Lung (tissue), 11 donors: ENCODE measurements at regions not wholly inside any gene's neighbourhood (a gene's known extent, or its start where the extent isn't known, plus 50 kb on each side); places are given as distances from the start of the nearest gene placed in this dataset.

Experiments used
- ATAC-seq: fragments of 200-7000 bp; cut with Tn5 transposase; one replicate; pipeline ENCODE4 v1.9.1; 2020; ENCODE audit warnings: moderate number of reproducible peaks; ENCODE audit not compliant: insufficient read depth, low FRiP score
- DNase-seq, 3 donors: peaks; one replicate each; pipeline ENCODE4 v3.0.0-alpha.2; 2013 to 2017
- H3K27ac ChIP-seq, 2 donors: one replicate each; pipeline ENCODE4 v1.5.1; 2013; ENCODE audit warnings: mild to moderate bottlenecking in 2 of 2, moderate library complexity in 2 of 2, control low read depth in 1 of 2, inconsistent platforms in 1 of 2, low read depth in 1 of 2, low read length in 1 of 2
- H3K27me3 ChIP-seq, 3 donors: one replicate each; pipeline ENCODE4 v1.5.1; 2013; ENCODE audit warnings: low read length in 2 of 3; ENCODE audit not compliant: control insufficient read depth in 3 of 3, insufficient read depth in 3 of 3
- H3K36me3 ChIP-seq, 4 donors: one replicate each; pipeline ENCODE4 v1.5.1; 2013; ENCODE audit warnings: low read length in 4 of 4, mild to moderate bottlenecking in 1 of 4, moderate library complexity in 1 of 4; ENCODE audit not compliant: control insufficient read depth in 4 of 4, insufficient read depth in 4 of 4
- H3K4me1 ChIP-seq, 5 donors: one replicate each; pipeline ENCODE4 v1.5.1; 2013; ENCODE audit warnings: low read length in 5 of 5, mild to moderate bottlenecking in 2 of 5, moderate library complexity in 1 of 5; ENCODE audit not compliant: control insufficient read depth in 5 of 5, insufficient read depth in 5 of 5
- H3K4me3 ChIP-seq: one replicate; pipeline ENCODE4 v1.5.1; 2013; ENCODE audit warnings: mild to moderate bottlenecking, control low read depth, moderate library complexity
- H3K9ac ChIP-seq, 2 donors: one replicate each; pipeline ENCODE4 v1.5.1; 2013; ENCODE audit warnings: low read length in 2 of 2, control low read depth in 1 of 2; ENCODE audit not compliant: insufficient read depth in 1 of 2
- H3K9me3 ChIP-seq, 4 donors: one replicate each; pipeline ENCODE4 v1.5.1; 2013; ENCODE audit warnings: low read length in 3 of 4, mild to moderate bottlenecking in 1 of 4, moderate library complexity in 1 of 4; ENCODE audit not compliant: control insufficient read depth in 4 of 4, insufficient read depth in 3 of 4
- whole genome bisulfite sequencing, 2 donors: extraction: QIAGEN DNeasy Blood & Tissue Kit; methylation state at CpG; one replicate each; pipeline ENCODE4 v1.1.7; 2013; 5-methylcytosine and 5-hydroxymethylcytosine counted together
- TF ChIP-seq, protein P1 (sequence below): IDR thresholded peaks from 2 replicates; pipeline ENCODE4 v1.5.1; 2012; ENCODE audit warnings: mild to moderate bottlenecking; ENCODE audit errors: control extremely low read depth, extremely low read depth
- donor health status: control.
- donor health status: control.
- donor health status: Bipolar disorder and iron deficiency.
- donor health status: healthy.
- donor health status: DM: yes; HTN: yes; CAD: no.

DNA sequence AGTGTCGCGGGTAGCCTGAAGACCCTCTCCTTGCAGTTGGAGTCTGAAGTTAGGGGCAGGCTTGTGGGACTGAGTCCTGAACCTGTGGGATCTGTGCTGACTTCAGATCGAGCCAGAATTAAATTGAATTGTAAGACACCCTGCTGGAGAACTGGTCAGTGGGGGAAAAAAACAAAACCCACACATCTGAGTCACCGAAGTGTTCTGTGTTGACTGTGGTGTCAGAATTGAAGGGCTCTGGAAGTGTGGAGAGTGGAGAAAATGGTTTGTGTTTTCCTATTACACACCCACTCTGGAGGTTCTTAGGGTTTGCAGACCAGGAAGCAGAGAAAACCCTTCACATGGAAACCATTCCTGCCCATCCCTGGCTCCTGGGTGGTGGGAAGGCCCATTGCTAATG, 209.5 kb upstream of the GALNT2 start:
- Histone ChIP-seq H3K4me3 (no peak overlapping the region), H3K9me3 (no peaks in the 10 kb centered on the region), H3K4me1 (no peaks in the 10 kb centered on the region), H3K27me3 (peaks cover 0 to 2% (median 0%) of the 10 kb centered on the region in 3 donors), H3K27ac (no peak overlapping the region), H3K9ac (no peak overlapping the region), H3K36me3 (no peaks in the 10 kb centered on the region)
- WGBS, 2 donors: 87 to 94% methylated on average over 4 of the region's 4 CpGs
- TF ChIP-seq, protein P1, sequence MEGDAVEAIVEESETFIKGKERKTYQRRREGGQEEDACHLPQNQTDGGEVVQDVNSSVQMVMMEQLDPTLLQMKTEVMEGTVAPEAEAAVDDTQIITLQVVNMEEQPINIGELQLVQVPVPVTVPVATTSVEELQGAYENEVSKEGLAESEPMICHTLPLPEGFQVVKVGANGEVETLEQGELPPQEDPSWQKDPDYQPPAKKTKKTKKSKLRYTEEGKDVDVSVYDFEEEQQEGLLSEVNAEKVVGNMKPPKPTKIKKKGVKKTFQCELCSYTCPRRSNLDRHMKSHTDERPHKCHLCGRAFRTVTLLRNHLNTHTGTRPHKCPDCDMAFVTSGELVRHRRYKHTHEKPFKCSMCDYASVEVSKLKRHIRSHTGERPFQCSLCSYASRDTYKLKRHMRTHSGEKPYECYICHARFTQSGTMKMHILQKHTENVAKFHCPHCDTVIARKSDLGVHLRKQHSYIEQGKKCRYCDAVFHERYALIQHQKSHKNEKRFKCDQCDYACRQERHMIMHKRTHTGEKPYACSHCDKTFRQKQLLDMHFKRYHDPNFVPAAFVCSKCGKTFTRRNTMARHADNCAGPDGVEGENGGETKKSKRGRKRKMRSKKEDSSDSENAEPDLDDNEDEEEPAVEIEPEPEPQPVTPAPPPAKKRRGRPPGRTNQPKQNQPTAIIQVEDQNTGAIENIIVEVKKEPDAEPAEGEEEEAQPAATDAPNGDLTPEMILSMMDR: no peak
- no peak for DNase-seq
- ATAC-seq: no peak

DNA sequence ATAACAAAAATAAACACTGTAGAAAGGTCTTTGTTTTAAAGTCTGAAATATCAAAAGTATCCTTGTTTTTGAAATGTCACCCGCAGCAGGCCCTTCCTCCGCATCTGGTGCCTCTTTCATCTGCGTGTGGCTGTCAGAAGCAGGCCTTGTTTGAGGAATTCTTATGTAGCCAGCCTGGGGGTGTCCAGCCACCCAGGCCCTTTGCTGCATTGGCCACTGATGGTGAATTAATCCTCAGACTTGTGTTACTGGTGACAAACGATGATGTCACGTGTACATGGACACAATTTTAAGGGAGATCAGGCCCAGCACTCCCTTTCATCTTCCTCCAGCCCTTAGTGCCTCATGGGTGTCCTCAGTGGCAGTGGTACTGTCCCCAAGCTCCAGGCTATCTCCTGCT, 208.0 kb upstream of the GALNT2 start:
- WGBS, 2 donors: 89 to 93% methylated on average over 5 of the region's 5 CpGs
- no peak overlapping the region for H3K9ac ChIP-seq

DNA sequence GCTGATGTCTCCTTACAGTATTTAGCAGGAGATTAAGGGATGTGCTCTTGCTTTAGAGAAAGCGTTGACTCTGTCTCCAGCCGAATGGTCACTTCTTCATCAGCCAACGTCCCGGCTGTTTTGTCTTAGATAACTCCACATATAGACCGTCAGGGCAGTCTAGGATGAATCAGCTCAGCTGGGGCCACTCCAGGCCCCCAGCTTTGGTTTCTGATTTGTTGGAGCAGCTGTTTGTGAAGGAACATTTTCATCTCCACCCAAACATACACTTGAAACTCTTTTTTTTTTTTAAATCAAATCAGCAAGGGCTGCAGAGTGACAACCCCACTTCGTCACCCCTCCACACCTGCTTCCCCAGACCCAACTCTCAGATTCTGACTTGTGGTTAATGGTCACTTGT, 206.1 kb upstream of the GALNT2 start:
- TF ChIP-seq, protein P1: no peak
- DNase-seq (no peak), ATAC-seq (no peak)
- peaks cover 0 to 2% (median 0%) of the 10 kb centered on the region in 3 donors for H3K27me3 ChIP-seq
- 81 to 89% methylated on average over 6 of the region's 6 CpGs for WGBS, 2 donors
- H3K27ac ChIP-seq: no peak overlapping the region
- H3K4me1 ChIP-seq: no peaks in the 10 kb centered on the region
- H3K9me3 ChIP-seq: peaks cover 0 to 2% (median 0%) of the 10 kb centered on the region in 4 donors
- no peaks in the 10 kb centered on the region for H3K36me3 ChIP-seq
- no peak overlapping the region for H3K4me3 ChIP-seq
- no peak overlapping the region for H3K9ac ChIP-seq

More for the DNA sequence above, 208.0 kb upstream of the GALNT2 start:
- TF ChIP-seq, protein P1: no peak
- Histone ChIP-seq H3K27me3 (peaks cover 0 to 2% (median 0%) of the 10 kb centered on the region in 3 donors), H3K9me3 (peaks cover 0 to 2% (median 0%) of the 10 kb centered on the region in 4 donors), H3K4me3 (no peak overlapping the region), H3K4me1 (no peaks in the 10 kb centered on the region), H3K27ac (no peak overlapping the region), H3K36me3 (no peaks in the 10 kb centered on the region)
- ATAC-seq: no peak
- DNase-seq: no peak
